ENCODE measurements at regions not wholly inside any gene's neighbourhood (a gene's known extent, or its start where the extent isn't known, plus 50 kb on each side); places are given as distances from the start of the nearest gene placed in this dataset.
"Not testable (repeated sequence)": the region's sequence is repeated elsewhere in the genome, so short reads cannot be mapped to it uniquely, and the experiment has no call there.

GRCh38 chr1:81517987-81518386 lies 282.7 kb upstream of the ADGRL2 start:
- Mint-ChIP-seq H3K27me3 (ENCODE audit: low read depth) (peaks cover 6% of the 10 kb centered on the region), H3K27ac (no peak overlapping the region), H3K9me3 (peaks cover 0 to 1% of the 10 kb centered on the region in 2 donors), H3K36me3 (ENCODE audit: insufficient read depth in 2 of 2) (no peaks in the 10 kb centered on the region), H3K4me3 (no peak overlapping the region), H3K4me1 (ENCODE audit: low read depth) (no peaks in the 10 kb centered on the region)
- ATAC-seq (replicated peaks in 1 of 2), result no peak
- DNase-seq, result no peak

- no peak for ATAC-seq (replicated peaks in 1 of 2)
- no peak overlapping the region for H3K27ac Mint-ChIP-seq
- H3K27me3 Mint-ChIP-seq (ENCODE audit: low read depth), result peaks cover 6% of the 10 kb centered on the region
- no peaks in the 10 kb centered on the region for H3K36me3 Mint-ChIP-seq (ENCODE audit: insufficient read depth in 2 of 2)
- no peaks in the 10 kb centered on the region for H3K4me1 Mint-ChIP-seq (ENCODE audit: low read depth)
- H3K9me3 Mint-ChIP-seq, result no peaks in the 10 kb centered on the region
- no peak for DNase-seq
- no peak overlapping the region for H3K4me3 Mint-ChIP-seq
Measured at GRCh38 chr1:81513796-81514354, 286.9 kb upstream of the ADGRL2 start.

- DNase-seq, result no peak
- Mint-ChIP-seq H3K4me1 (ENCODE audit: low read depth) (no peaks in the 10 kb centered on the region), H3K4me3 (no peak overlapping the region), H3K9me3 (no peaks in the 10 kb centered on the region), H3K27ac (no peak overlapping the region), H3K36me3 (ENCODE audit: insufficient read depth in 2 of 2) (no peaks in the 10 kb centered on the region), H3K27me3 (ENCODE audit: low read depth) (peaks cover 1% of the 10 kb centered on the region)
- ATAC-seq (replicated peaks in 1 of 2), result no peak
Measured at GRCh38 chr1:81512252-81513003, 288.3 kb upstream of the ADGRL2 start.

- Mint-ChIP-seq H3K27ac (no peak overlapping the region), H3K27me3 (ENCODE audit: low read depth) (no peaks in the 10 kb centered on the region), H3K9me3 (no peaks in the 10 kb centered on the region), H3K4me3 (no peak overlapping the region), H3K4me1 (ENCODE audit: low read depth) (no peaks in the 10 kb centered on the region), H3K36me3 (ENCODE audit: insufficient read depth in 2 of 2) (no peaks in the 10 kb centered on the region)
- DNase-seq (no peak), ATAC-seq (replicated peaks in 1 of 2) (no peak)
Measured at GRCh38 chr1:81511281-81511680, 289.5 kb upstream of the ADGRL2 start.

- Mint-ChIP-seq H3K9me3 (no peaks in the 10 kb centered on the region), H3K4me3 (no peak overlapping the region), H3K27me3 (ENCODE audit: low read depth) (no peaks in the 10 kb centered on the region), H3K27ac (no peak overlapping the region), H3K36me3 (ENCODE audit: insufficient read depth in 2 of 2) (no peaks in the 10 kb centered on the region), H3K4me1 (ENCODE audit: low read depth) (no peaks in the 10 kb centered on the region)
- DNase-seq (no peak), ATAC-seq (replicated peaks in 1 of 2) (no peak)
Measured at GRCh38 chr1:81510701-81511100, 290.0 kb upstream of the ADGRL2 start.

- no peak for DNase-seq
- no peak overlapping the region for H3K4me3 Mint-ChIP-seq
- no peaks in the 10 kb centered on the region for H3K4me1 Mint-ChIP-seq (ENCODE audit: low read depth)
- no peak overlapping the region for H3K27ac Mint-ChIP-seq
- H3K36me3 Mint-ChIP-seq (ENCODE audit: insufficient read depth in 2 of 2), result no peaks in the 10 kb centered on the region
- no peak for ATAC-seq (replicated peaks in 1 of 2)
- no peaks in the 10 kb centered on the region for H3K9me3 Mint-ChIP-seq
- H3K27me3 Mint-ChIP-seq (ENCODE audit: low read depth), result no peaks in the 10 kb centered on the region
Measured at GRCh38 chr1:81509594-81509993, 291.1 kb upstream of the ADGRL2 start.

- no peak overlapping the region for H3K27ac Mint-ChIP-seq
- H3K36me3 Mint-ChIP-seq (ENCODE audit: insufficient read depth in 2 of 2), result no peaks in the 10 kb centered on the region
- no peaks in the 10 kb centered on the region for H3K27me3 Mint-ChIP-seq (ENCODE audit: low read depth)
- ATAC-seq (replicated peaks in 1 of 2) (no peak), DNase-seq (no peak)
- H3K4me1 Mint-ChIP-seq (ENCODE audit: low read depth), result no peaks in the 10 kb centered on the region
- no peaks in the 10 kb centered on the region for H3K9me3 Mint-ChIP-seq
- no peak overlapping the region for H3K4me3 Mint-ChIP-seq
Measured at GRCh38 chr1:81506699-81507098, 294.0 kb upstream of the ADGRL2 start.

GRCh38 chr1:81505831-81506230 lies 294.9 kb upstream of the ADGRL2 start:
- no peaks in the 10 kb centered on the region for H3K4me1 Mint-ChIP-seq (ENCODE audit: low read depth)
- no peaks in the 10 kb centered on the region for H3K9me3 Mint-ChIP-seq
- H3K27ac Mint-ChIP-seq, result no peak overlapping the region
- no peaks in the 10 kb centered on the region for H3K36me3 Mint-ChIP-seq (ENCODE audit: insufficient read depth in 2 of 2)
- ATAC-seq (replicated peaks in 1 of 2) (no peak), DNase-seq (no peak)
- no peak overlapping the region for H3K4me3 Mint-ChIP-seq
- H3K27me3 Mint-ChIP-seq (ENCODE audit: low read depth), result no peaks in the 10 kb centered on the region

GRCh38 chr1:81504820-81505219 lies 295.9 kb upstream of the ADGRL2 start:
- ATAC-seq (replicated peaks in 1 of 2); H3K9me3 Mint-ChIP-seq; H3K27ac Mint-ChIP-seq; H3K27me3 Mint-ChIP-seq (ENCODE audit: low read depth); H3K36me3 Mint-ChIP-seq (ENCODE audit: insufficient read depth in 2 of 2); DNase-seq; H3K4me1 Mint-ChIP-seq (ENCODE audit: low read depth); H3K4me3 Mint-ChIP-seq: not testable (repeated sequence)

- not testable (repeated sequence) for H3K36me3 Mint-ChIP-seq (ENCODE audit: insufficient read depth in 2 of 2); H3K27me3 Mint-ChIP-seq (ENCODE audit: low read depth); DNase-seq; ATAC-seq (replicated peaks in 1 of 2); H3K4me3 Mint-ChIP-seq; H3K27ac Mint-ChIP-seq; H3K9me3 Mint-ChIP-seq; H3K4me1 Mint-ChIP-seq (ENCODE audit: low read depth)
Measured at GRCh38 chr1:81502705-81503104, 298.0 kb upstream of the ADGRL2 start.

GRCh38 chr1:81501485-81501884 lies 299.2 kb upstream of the ADGRL2 start:
- ATAC-seq (replicated peaks in 1 of 2), result peak; percentile 69 to 73
- H3K9me3 Mint-ChIP-seq; DNase-seq; H3K27me3 Mint-ChIP-seq (ENCODE audit: low read depth); H3K27ac Mint-ChIP-seq; H3K4me1 Mint-ChIP-seq (ENCODE audit: low read depth); H3K4me3 Mint-ChIP-seq; H3K36me3 Mint-ChIP-seq (ENCODE audit: insufficient read depth in 2 of 2): not testable (repeated sequence)

- Mint-ChIP-seq H3K4me1 (ENCODE audit: low read depth) (no peaks in the 10 kb centered on the region), H3K4me3 (no peak overlapping the region), H3K27me3 (ENCODE audit: low read depth) (no peaks in the 10 kb centered on the region), H3K9me3 (no peaks in the 10 kb centered on the region), H3K27ac (no peak overlapping the region), H3K36me3 (ENCODE audit: insufficient read depth in 2 of 2) (no peaks in the 10 kb centered on the region)
- ATAC-seq (replicated peaks in 1 of 2) (no peak), DNase-seq (no peak)
Measured at GRCh38 chr1:81499487-81499886, 301.2 kb upstream of the ADGRL2 start.

- H3K9me3 Mint-ChIP-seq, result no peaks in the 10 kb centered on the region
- ATAC-seq (replicated peaks in 1 of 2) (no peak), DNase-seq (no peak)
- no peaks in the 10 kb centered on the region for H3K27me3 Mint-ChIP-seq (ENCODE audit: low read depth)
- H3K27ac Mint-ChIP-seq, result no peak overlapping the region
- no peak overlapping the region for H3K4me3 Mint-ChIP-seq
- H3K36me3 Mint-ChIP-seq (ENCODE audit: insufficient read depth in 2 of 2), result no peaks in the 10 kb centered on the region
- H3K4me1 Mint-ChIP-seq (ENCODE audit: low read depth), result no peaks in the 10 kb centered on the region
Measured at GRCh38 chr1:81498471-81499462, 302.0 kb upstream of the ADGRL2 start.

Measured in activated T-cell treated with anti-CD3 and anti-CD28 coated beads, Interleukin-2, amount 50 U/mL, for 72 hours (primary cell).